ENCODE measurements at regions not wholly inside any gene's neighbourhood (a gene's known extent, or its start where the extent isn't known, plus 50 kb on each side); places are given as distances from the start of the nearest gene placed in this dataset.

DNA sequence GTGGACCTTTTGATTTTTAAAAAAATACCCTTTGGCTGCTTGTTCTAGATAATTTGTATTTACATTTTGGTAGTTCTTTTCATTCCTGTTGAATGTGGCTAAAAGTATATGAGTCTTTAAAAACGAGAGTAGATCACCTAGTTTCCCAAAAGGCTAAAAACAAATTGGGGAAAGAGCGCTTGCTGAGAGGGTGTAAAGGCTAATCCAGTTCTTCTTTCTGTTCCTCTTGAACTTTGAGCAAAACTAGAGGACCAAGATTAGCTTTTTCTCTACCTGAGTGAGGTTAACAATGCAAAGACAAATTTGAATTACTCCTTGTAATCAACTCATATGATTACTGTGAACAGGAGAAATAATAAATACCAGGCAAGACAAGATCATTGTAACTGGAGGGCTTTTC lies 2513.2 kb downstream of the PCDH9 start:
- Histone ChIP-seq H2AFZ (ENCODE audit: low read depth, low read length, poor library complexity, severe bottlenecking) (peak overlapping the region; percentile 49), H3K9ac (ENCODE audit: low read length) (no peak overlapping the region), H3K4me1 (ENCODE audit: control insufficient read depth in 1 of 2, insufficient read depth in 2 of 2, low read length in 2 of 2) (no peaks in the 10 kb centered on the region), H3K36me3 (ENCODE audit: control insufficient read depth in 1 of 2, insufficient read depth in 2 of 2, low read length in 2 of 2) (no peaks in the 10 kb centered on the region), H3K79me2 (ENCODE audit: insufficient read depth, low read length) (no peaks in the 10 kb centered on the region), H4K20me1 (ENCODE audit: insufficient read depth) (no peaks in the 10 kb centered on the region), H3K9me3 (ENCODE audit: control insufficient read depth in 1 of 2, insufficient read depth in 1 of 2, low read depth in 1 of 2, low read length in 2 of 2) (no peaks in the 10 kb centered on the region), H3K27ac (ENCODE audit: low read depth, low read length) (no peak overlapping the region), H3K4me3 (replicated peaks in 1 of 2; ENCODE audit: low read depth in 1 of 2, low read length in 2 of 2) (no peak overlapping the region), H3K4me2 (ENCODE audit: low read length) (no peak overlapping the region), H3K9me2 (ENCODE audit: insufficient read depth) (no peaks in the 10 kb centered on the region), H3K27me3 (ENCODE audit: insufficient read depth, low read length) (no peaks in the 10 kb centered on the region)
- no TSS peak for BruUV-seq (replicated peaks)
- ChIA-PET POLR2A (no interaction called here), RAD21 (ENCODE audit: low non-redundant PET in 1 of 2, low total read pairs in 2 of 2, uncharacterized antibody in 2 of 2, unreplicated experiment in 2 of 2) (no interaction called here), CTCF (no interaction called here)
- no peak for TF ChIP-seq JUND (IDR thresholded peaks at IDR 0.05)
- TF ChIP-seq SP1 (IDR thresholded peaks at IDR 0.05; ENCODE audit: low read depth): no peak
- TF ChIP-seq POLR2AphosphoS5 (IDR thresholded peaks at IDR 0.05; ENCODE audit: low read depth, low read length): no peak
- no peak for TF ChIP-seq CEBPB (IDR thresholded peaks at IDR 0.05; ENCODE audit: low read depth)
- TF ChIP-seq EZH2 (IDR thresholded peaks at IDR 0.05): no peak
- TF ChIP-seq, protein P1, sequence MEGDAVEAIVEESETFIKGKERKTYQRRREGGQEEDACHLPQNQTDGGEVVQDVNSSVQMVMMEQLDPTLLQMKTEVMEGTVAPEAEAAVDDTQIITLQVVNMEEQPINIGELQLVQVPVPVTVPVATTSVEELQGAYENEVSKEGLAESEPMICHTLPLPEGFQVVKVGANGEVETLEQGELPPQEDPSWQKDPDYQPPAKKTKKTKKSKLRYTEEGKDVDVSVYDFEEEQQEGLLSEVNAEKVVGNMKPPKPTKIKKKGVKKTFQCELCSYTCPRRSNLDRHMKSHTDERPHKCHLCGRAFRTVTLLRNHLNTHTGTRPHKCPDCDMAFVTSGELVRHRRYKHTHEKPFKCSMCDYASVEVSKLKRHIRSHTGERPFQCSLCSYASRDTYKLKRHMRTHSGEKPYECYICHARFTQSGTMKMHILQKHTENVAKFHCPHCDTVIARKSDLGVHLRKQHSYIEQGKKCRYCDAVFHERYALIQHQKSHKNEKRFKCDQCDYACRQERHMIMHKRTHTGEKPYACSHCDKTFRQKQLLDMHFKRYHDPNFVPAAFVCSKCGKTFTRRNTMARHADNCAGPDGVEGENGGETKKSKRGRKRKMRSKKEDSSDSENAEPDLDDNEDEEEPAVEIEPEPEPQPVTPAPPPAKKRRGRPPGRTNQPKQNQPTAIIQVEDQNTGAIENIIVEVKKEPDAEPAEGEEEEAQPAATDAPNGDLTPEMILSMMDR (IDR thresholded peaks at IDR 0.05 in 2 of 3, conservative IDR thresholded peaks at IDR 0.05 in 1 of 3; ENCODE audit: borderline replicate concordance in 1 of 3, insufficient read depth in 1 of 3, low read depth in 2 of 3, low read length in 2 of 3): no peak
- TF ChIP-seq, protein P2, sequence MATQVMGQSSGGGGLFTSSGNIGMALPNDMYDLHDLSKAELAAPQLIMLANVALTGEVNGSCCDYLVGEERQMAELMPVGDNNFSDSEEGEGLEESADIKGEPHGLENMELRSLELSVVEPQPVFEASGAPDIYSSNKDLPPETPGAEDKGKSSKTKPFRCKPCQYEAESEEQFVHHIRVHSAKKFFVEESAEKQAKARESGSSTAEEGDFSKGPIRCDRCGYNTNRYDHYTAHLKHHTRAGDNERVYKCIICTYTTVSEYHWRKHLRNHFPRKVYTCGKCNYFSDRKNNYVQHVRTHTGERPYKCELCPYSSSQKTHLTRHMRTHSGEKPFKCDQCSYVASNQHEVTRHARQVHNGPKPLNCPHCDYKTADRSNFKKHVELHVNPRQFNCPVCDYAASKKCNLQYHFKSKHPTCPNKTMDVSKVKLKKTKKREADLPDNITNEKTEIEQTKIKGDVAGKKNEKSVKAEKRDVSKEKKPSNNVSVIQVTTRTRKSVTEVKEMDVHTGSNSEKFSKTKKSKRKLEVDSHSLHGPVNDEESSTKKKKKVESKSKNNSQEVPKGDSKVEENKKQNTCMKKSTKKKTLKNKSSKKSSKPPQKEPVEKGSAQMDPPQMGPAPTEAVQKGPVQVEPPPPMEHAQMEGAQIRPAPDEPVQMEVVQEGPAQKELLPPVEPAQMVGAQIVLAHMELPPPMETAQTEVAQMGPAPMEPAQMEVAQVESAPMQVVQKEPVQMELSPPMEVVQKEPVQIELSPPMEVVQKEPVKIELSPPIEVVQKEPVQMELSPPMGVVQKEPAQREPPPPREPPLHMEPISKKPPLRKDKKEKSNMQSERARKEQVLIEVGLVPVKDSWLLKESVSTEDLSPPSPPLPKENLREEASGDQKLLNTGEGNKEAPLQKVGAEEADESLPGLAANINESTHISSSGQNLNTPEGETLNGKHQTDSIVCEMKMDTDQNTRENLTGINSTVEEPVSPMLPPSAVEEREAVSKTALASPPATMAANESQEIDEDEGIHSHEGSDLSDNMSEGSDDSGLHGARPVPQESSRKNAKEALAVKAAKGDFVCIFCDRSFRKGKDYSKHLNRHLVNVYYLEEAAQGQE (IDR thresholded peaks at IDR 0.05; ENCODE audit: low read depth): no peak
- TF ChIP-seq, protein P3, sequence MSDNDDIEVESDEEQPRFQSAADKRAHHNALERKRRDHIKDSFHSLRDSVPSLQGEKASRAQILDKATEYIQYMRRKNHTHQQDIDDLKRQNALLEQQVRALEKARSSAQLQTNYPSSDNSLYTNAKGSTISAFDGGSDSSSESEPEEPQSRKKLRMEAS (IDR thresholded peaks at IDR 0.05): no peak
- no peak for TF ChIP-seq SIN3A (IDR thresholded peaks at IDR 0.05; ENCODE audit: low read depth)
- TF ChIP-seq EZH2phosphoT487 (IDR thresholded peaks at IDR 0.05; ENCODE audit: borderline replicate concordance): no peak
- no peak for TF ChIP-seq TCF7L2 (IDR thresholded peaks at IDR 0.05; ENCODE audit: borderline replicate concordance, extremely low read depth, insufficient read depth, insufficient read length)
- no peak for TF ChIP-seq FOSL1 (IDR thresholded peaks at IDR 0.05; ENCODE audit: low read depth)
- TF ChIP-seq RAD21 (IDR thresholded peaks at IDR 0.05; ENCODE audit: low read depth): no peak
- no peak for TF ChIP-seq EGR1 (IDR thresholded peaks at IDR 0.05; ENCODE audit: low read depth)
- TF ChIP-seq YY1 (IDR thresholded peaks at IDR 0.05; ENCODE audit: extremely low read depth, insufficient replicate concordance, low read depth, low read length): no peak
- no peak for TF ChIP-seq ELF1 (IDR thresholded peaks at IDR 0.05; ENCODE audit: borderline replicate concordance, low read depth)
- no peak for TF ChIP-seq ZFX (IDR thresholded peaks at IDR 0.05)
- TF ChIP-seq ZNF274 (IDR thresholded peaks at IDR 0.05; ENCODE audit: low read depth, low read length): no peak
- ATAC-seq (no peak), DNase-seq (ENCODE audit: low read depth, low spot score) (no peak)
- intact Hi-C loops (cut with micrococcal nuclease): no loop called here

All from HCT116 (cell line).